ENCODE measurements at regions not wholly inside any gene's neighbourhood (a gene's known extent, or its start where the extent isn't known, plus 50 kb on each side); places are given as distances from the start of the nearest gene placed in this dataset.

GRCh38 chr6:14543971-14544585, 426.5 kb downstream of the CD83 start:
- Histone ChIP-seq H3K4me3 (ENCODE audit: severe bottlenecking) (no peak overlapping the region), H3K36me3 (ENCODE audit: low read depth) (no peaks in the 10 kb centered on the region), H3K27me3 (ENCODE audit: insufficient read depth, poor library complexity, severe bottlenecking) (no peaks in the 10 kb centered on the region), H3K27ac (ENCODE audit: poor library complexity, severe bottlenecking) (no peak overlapping the region), H3K4me1 (ENCODE audit: insufficient read depth, poor library complexity, severe bottlenecking) (no peaks in the 10 kb centered on the region), H3K9me3 (ENCODE audit: severe bottlenecking) (no peaks in the 10 kb centered on the region)
- ATAC-seq (ENCODE audit: low read depth) (no peak), DNase-seq (ENCODE audit: low spot score) (no peak)
- TF ChIP-seq CTCF (IDR thresholded peaks at IDR 0.05; ENCODE audit: poor library complexity, severe bottlenecking), result no peak

GRCh38 chr6:14544666-14545065, 427.1 kb downstream of the CD83 start:
- TF ChIP-seq CTCF (IDR thresholded peaks at IDR 0.05; ENCODE audit: poor library complexity, severe bottlenecking), result no peak
- ATAC-seq (ENCODE audit: low read depth), result no peak

GRCh38 chr6:14545496-14545895, 427.9 kb downstream of the CD83 start:
- Histone ChIP-seq H3K36me3 (ENCODE audit: low read depth) (no peaks in the 10 kb centered on the region), H3K27me3 (ENCODE audit: insufficient read depth, poor library complexity, severe bottlenecking) (no peaks in the 10 kb centered on the region), H3K4me1 (ENCODE audit: insufficient read depth, poor library complexity, severe bottlenecking) (no peaks in the 10 kb centered on the region), H3K9me3 (ENCODE audit: severe bottlenecking) (no peaks in the 10 kb centered on the region), H3K27ac (ENCODE audit: poor library complexity, severe bottlenecking) (no peak overlapping the region), H3K4me3 (ENCODE audit: severe bottlenecking) (no peak overlapping the region)
- TF ChIP-seq CTCF (IDR thresholded peaks at IDR 0.05; ENCODE audit: poor library complexity, severe bottlenecking), result no peak
- no peak for DNase-seq (ENCODE audit: low spot score)
- ATAC-seq (ENCODE audit: low read depth), result no peak

More at GRCh38 chr6:14544666-14545065, 427.1 kb downstream of the CD83 start:
- no peaks in the 10 kb centered on the region for H3K27me3 ChIP-seq (ENCODE audit: insufficient read depth, poor library complexity, severe bottlenecking)
- H3K9me3 ChIP-seq (ENCODE audit: severe bottlenecking), result no peaks in the 10 kb centered on the region
- H3K36me3 ChIP-seq (ENCODE audit: low read depth), result no peaks in the 10 kb centered on the region
- DNase-seq (ENCODE audit: low spot score), result no peak
- H3K4me1 ChIP-seq (ENCODE audit: insufficient read depth, poor library complexity, severe bottlenecking), result no peaks in the 10 kb centered on the region
- no peak overlapping the region for H3K27ac ChIP-seq (ENCODE audit: poor library complexity, severe bottlenecking)
- no peak overlapping the region for H3K4me3 ChIP-seq (ENCODE audit: severe bottlenecking)

- no peak overlapping the region for H3K4me3 ChIP-seq (ENCODE audit: severe bottlenecking)
- H3K4me1 ChIP-seq (ENCODE audit: insufficient read depth, poor library complexity, severe bottlenecking), result no peaks in the 10 kb centered on the region
- ATAC-seq (ENCODE audit: low read depth), result no peak
- H3K27ac ChIP-seq (ENCODE audit: poor library complexity, severe bottlenecking), result no peak overlapping the region
- TF ChIP-seq CTCF (IDR thresholded peaks at IDR 0.05; ENCODE audit: poor library complexity, severe bottlenecking), result no peak
- no peaks in the 10 kb centered on the region for H3K36me3 ChIP-seq (ENCODE audit: low read depth)
- H3K27me3 ChIP-seq (ENCODE audit: insufficient read depth, poor library complexity, severe bottlenecking), result no peaks in the 10 kb centered on the region
- no peak for DNase-seq (ENCODE audit: low spot score)
- no peaks in the 10 kb centered on the region for H3K9me3 ChIP-seq (ENCODE audit: severe bottlenecking)
These were observed 428.5 kb downstream of the CD83 start for GRCh38 chr6:14546036-14546435.

GRCh38 chr6:14547284-14547998, 429.9 kb downstream of the CD83 start:
- Histone ChIP-seq H3K4me1 (ENCODE audit: insufficient read depth, poor library complexity, severe bottlenecking) (no peaks in the 10 kb centered on the region), H3K36me3 (ENCODE audit: low read depth) (no peaks in the 10 kb centered on the region), H3K4me3 (ENCODE audit: severe bottlenecking) (no peak overlapping the region), H3K27ac (ENCODE audit: poor library complexity, severe bottlenecking) (no peak overlapping the region), H3K27me3 (ENCODE audit: insufficient read depth, poor library complexity, severe bottlenecking) (no peaks in the 10 kb centered on the region), H3K9me3 (ENCODE audit: severe bottlenecking) (no peaks in the 10 kb centered on the region)
- no peak for TF ChIP-seq CTCF (IDR thresholded peaks at IDR 0.05; ENCODE audit: poor library complexity, severe bottlenecking)
- ATAC-seq (ENCODE audit: low read depth) (no peak), DNase-seq (ENCODE audit: low spot score) (no peak)
